ENCODE measurements at regions not wholly inside any gene's neighbourhood (a gene's known extent, or its start where the extent isn't known, plus 50 kb on each side); places are given as distances from the start of the nearest gene placed in this dataset.
A peak's percentile ranks its signal among the peaks of the same experiment; 100 is the strongest.

GRCh38 chr14:101070540-101071492 is 167.3 kb upstream of the RTL1 start:
- Histone ChIP-seq H3F3A (replicated peaks; ENCODE audit: insufficient read depth) (no peaks in the 10 kb centered on the region), H3K27me3 (ENCODE audit: insufficient read depth) (no peaks in the 10 kb centered on the region), H4K20me1 (ENCODE audit: insufficient read depth) (no peaks in the 10 kb centered on the region), H3K4me3 (ENCODE audit: low read depth in 2 of 2, low read length in 1 of 2) (no peak overlapping the region), H2AFZ (ENCODE audit: low read depth) (no peak overlapping the region), H3K79me2 (ENCODE audit: insufficient read depth) (no peaks in the 10 kb centered on the region), H3K9me3 (no peaks in the 10 kb centered on the region), H3K36me3 (replicated peaks in 1 of 2; ENCODE audit: control insufficient read depth in 1 of 2, insufficient read depth in 2 of 2, low read length in 1 of 2) (no peaks in the 10 kb centered on the region), H3K27ac (ENCODE audit: low read depth in 2 of 2, low read length in 1 of 2) (peak overlapping the region in 1 of 2 experiments; percentile 87; a peak in 1 of 4 replicates), H3K9me2 (no peaks in the 10 kb centered on the region), H3K4me1 (ENCODE audit: control insufficient read depth in 1 of 2, insufficient read depth in 2 of 2, low read depth in 1 of 2, low read length in 1 of 2) (peaks cover 21 to 51% of the 10 kb centered on the region in 2 experiments; a peak in 3 of 4 replicates), H3K4me2 (no peak overlapping the region), H3K9ac (no peak overlapping the region)
- POLR2A ChIA-PET: no interaction called here
- 80% methylated on average over 10 of the region's 16 CpGs for WGBS (ENCODE audit: low lambda C conversion rate)
- CTCF ChIA-PET: no interaction called here
- peak; percentile 27 for DNase-seq
- TF ChIP-seq YY1 (IDR thresholded peaks at IDR 0.05; ENCODE audit: low read depth): no peak
- TF ChIP-seq RAD21 (IDR thresholded peaks at IDR 0.05; ENCODE audit: low read length): no peak
- no peak for TF ChIP-seq ELF1 (IDR thresholded peaks at IDR 0.05)
- TF ChIP-seq USF2 (IDR thresholded peaks at IDR 0.05; ENCODE audit: borderline replicate concordance, low read depth, low read length): no peak
- no peak for TF ChIP-seq RCOR1 (IDR thresholded peaks at IDR 0.05; ENCODE audit: low read length)
- no peak for TF ChIP-seq CTCF (IDR thresholded peaks at IDR 0.05)
- no peak for TF ChIP-seq PBX3 (IDR thresholded peaks at IDR 0.05)
- TF ChIP-seq EZH2phosphoT487 (IDR thresholded peaks at IDR 0.05; ENCODE audit: borderline replicate concordance, low read depth): no peak
- no peak for TF ChIP-seq MAX (IDR thresholded peaks at IDR 0.05; ENCODE audit: low read depth)
- TF ChIP-seq FOXM1 (IDR thresholded peaks at IDR 0.05; ENCODE audit: low read depth): no peak

GRCh38 chr14:101071493-101071906 is 168.0 kb upstream of the RTL1 start:
- Histone ChIP-seq H3K36me3 (replicated peaks in 1 of 2; ENCODE audit: control insufficient read depth in 1 of 2, insufficient read depth in 2 of 2, low read length in 1 of 2) (no peaks in the 10 kb centered on the region), H3K9ac (no peak overlapping the region), H3K4me1 (ENCODE audit: control insufficient read depth in 1 of 2, insufficient read depth in 2 of 2, low read depth in 1 of 2, low read length in 1 of 2) (peaks cover 21 to 57% of the 10 kb centered on the region in 2 experiments; a peak in 3 of 4 replicates), H3K4me2 (no peak overlapping the region), H3K27me3 (ENCODE audit: insufficient read depth) (no peaks in the 10 kb centered on the region), H2AFZ (ENCODE audit: low read depth) (no peak overlapping the region), H4K20me1 (ENCODE audit: insufficient read depth) (no peaks in the 10 kb centered on the region), H3K4me3 (ENCODE audit: low read depth in 2 of 2, low read length in 1 of 2) (no peak overlapping the region), H3K79me2 (ENCODE audit: insufficient read depth) (no peaks in the 10 kb centered on the region), H3F3A (replicated peaks; ENCODE audit: insufficient read depth) (no peaks in the 10 kb centered on the region), H3K9me3 (no peaks in the 10 kb centered on the region), H3K27ac (ENCODE audit: low read depth in 2 of 2, low read length in 1 of 2) (peak overlapping the region in 1 of 2 experiments; percentile 87; a peak in 1 of 4 replicates), H3K9me2 (no peaks in the 10 kb centered on the region)
- CTCF ChIA-PET: no interaction called here
- DNase-seq: peak; percentile 33
- POLR2A ChIA-PET: no interaction called here
- TF ChIP-seq MXI1 (IDR thresholded peaks at IDR 0.05; ENCODE audit: low read depth, low read length): no peak
- TF ChIP-seq FOSL2 (IDR thresholded peaks at IDR 0.05; ENCODE audit: borderline replicate concordance, low read depth): no peak
- no peak for TF ChIP-seq FOXJ3 (CRISPR knock-in tag; IDR thresholded peaks at IDR 0.05)
- TF ChIP-seq GATA2 (CRISPR knock-in tag; IDR thresholded peaks at IDR 0.05): no peak
- TF ChIP-seq TEAD4 (IDR thresholded peaks at IDR 0.05; ENCODE audit: borderline replicate concordance, insufficient read depth): no peak
- TF ChIP-seq USF1 (IDR thresholded peaks at IDR 0.05; ENCODE audit: borderline replicate concordance, low read depth): no peak
- no peak for TF ChIP-seq JUND (IDR thresholded peaks at IDR 0.05)
- TF ChIP-seq POLR2AphosphoS5 (IDR thresholded peaks at IDR 0.05; ENCODE audit: low read depth, low read length): no peak
- no peak for TF ChIP-seq IRF3 (IDR thresholded peaks at IDR 0.05; ENCODE audit: low read depth, low read length)
- TF ChIP-seq PBX3 (IDR thresholded peaks at IDR 0.05): no peak
- WGBS (ENCODE audit: low lambda C conversion rate): 92% methylated on average over 7 of the region's 12 CpGs

Data from SK-N-SH (cell line).